OCI-LY1 (cell line): ENCODE measurements at regions not wholly inside any gene's neighbourhood (a gene's known extent, or its start where the extent isn't known, plus 50 kb on each side); places are given as distances from the start of the nearest gene placed in this dataset.

Experiments
- CTCF ChIP-seq: fragments of 200-600 bp; sonication (generic), shearing (Covaris generic); IDR thresholded peaks from 2 replicates; pipeline ENCODE4 v1.5.1; 2017; ENCODE audit warnings: mild to moderate bottlenecking, antibody characterized with exemption, low read length, moderate library complexity, mixed read lengths
- EZH2 ChIP-seq: fragments of 200-600 bp; sonication (generic), shearing (Covaris generic); IDR thresholded peaks from 2 replicates; pipeline ENCODE4 v1.8.0; 2017; ENCODE audit warnings: borderline replicate concordance, mixed run types, mild to moderate bottlenecking, antibody characterized with exemption, low read length, moderate library complexity, mixed read lengths

- TF ChIP-seq CTCF (no peak), EZH2 (no peak)
Measured at GRCh38 chr22:44583854-44584253, 85.8 kb upstream of the RTL6 start.
